ENCODE measurements at regions not wholly inside any gene's neighbourhood (a gene's known extent, or its start where the extent isn't known, plus 50 kb on each side); places are given as distances from the start of the nearest gene placed in this dataset.
"Not testable (repeated sequence)": the region's sequence is repeated elsewhere in the genome, so short reads cannot be mapped to it uniquely, and the experiment has no call there.

DNA sequence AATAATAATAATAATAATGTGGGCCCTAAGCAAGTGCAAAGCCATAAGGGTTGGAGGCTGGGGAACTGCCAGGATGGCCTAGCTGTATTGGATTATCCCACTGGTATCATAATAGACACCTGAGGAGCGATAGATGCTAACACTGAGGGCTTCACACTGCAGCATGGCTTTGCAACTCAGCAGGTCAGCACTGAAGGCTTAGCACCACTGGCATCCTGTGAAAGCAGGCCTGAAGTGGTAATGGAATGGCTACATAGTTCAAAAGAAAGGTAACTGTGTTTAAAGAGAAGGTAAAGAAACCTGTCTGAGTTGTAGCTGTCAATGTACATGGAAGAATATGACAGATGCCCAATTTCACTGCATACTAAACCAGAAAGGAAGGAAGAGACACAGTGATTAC is 359.0 kb downstream of the OSTF1 start:
- peaks cover 0 to 4% of the 10 kb centered on the region in 2 donors for H3K9me3 ChIP-seq (ENCODE audit: control insufficient read depth in 1 of 2, low read length in 2 of 2)
- no peaks in the 10 kb centered on the region for H3K36me3 ChIP-seq (ENCODE audit: control insufficient read depth in 1 of 2, insufficient read depth in 2 of 2, low read length in 2 of 2)
- no peaks in the 10 kb centered on the region for H3K27me3 ChIP-seq (ENCODE audit: low read depth, low read length)
- no peaks in the 10 kb centered on the region for H3K4me1 ChIP-seq (ENCODE audit: control insufficient read depth in 1 of 2, insufficient read depth in 2 of 2, low read length in 2 of 2)
- no peak overlapping the region for H3K4me3 ChIP-seq (ENCODE audit: low read depth in 1 of 2, low read length in 2 of 2)
- no peak overlapping the region for H3K27ac ChIP-seq (ENCODE audit: low read length)

DNA sequence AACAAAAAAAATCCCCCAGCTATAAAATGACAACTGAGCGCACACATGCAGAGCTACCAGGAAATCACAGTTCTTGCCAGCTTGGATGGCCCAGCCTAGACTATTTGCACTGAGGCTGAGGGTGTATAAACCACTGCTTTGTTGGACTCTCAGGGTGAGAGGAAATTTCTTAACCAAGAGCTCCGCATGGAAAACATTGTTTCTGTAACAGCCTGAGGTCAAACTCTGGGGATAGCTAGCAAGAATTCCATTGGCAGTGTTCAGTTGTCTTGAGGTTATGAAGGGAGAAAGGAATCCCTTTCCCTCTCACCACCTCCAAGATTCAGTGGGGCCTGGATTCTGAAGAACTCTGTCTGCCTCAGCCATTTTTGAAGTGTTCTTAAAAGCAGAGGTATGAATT is 360.0 kb downstream of the OSTF1 start:
- Histone ChIP-seq H3K4me3 (ENCODE audit: low read depth in 1 of 2, low read length in 2 of 2) (no peak overlapping the region), H3K36me3 (ENCODE audit: control insufficient read depth in 1 of 2, insufficient read depth in 2 of 2, low read length in 2 of 2) (no peaks in the 10 kb centered on the region), H3K4me1 (ENCODE audit: control insufficient read depth in 1 of 2, insufficient read depth in 2 of 2, low read length in 2 of 2) (no peaks in the 10 kb centered on the region), H3K27me3 (ENCODE audit: low read depth, low read length) (no peaks in the 10 kb centered on the region), H3K27ac (ENCODE audit: low read length) (no peak overlapping the region), H3K9me3 (ENCODE audit: control insufficient read depth in 1 of 2, low read length in 2 of 2) (peaks cover 0 to 4% of the 10 kb centered on the region in 2 donors)

DNA sequence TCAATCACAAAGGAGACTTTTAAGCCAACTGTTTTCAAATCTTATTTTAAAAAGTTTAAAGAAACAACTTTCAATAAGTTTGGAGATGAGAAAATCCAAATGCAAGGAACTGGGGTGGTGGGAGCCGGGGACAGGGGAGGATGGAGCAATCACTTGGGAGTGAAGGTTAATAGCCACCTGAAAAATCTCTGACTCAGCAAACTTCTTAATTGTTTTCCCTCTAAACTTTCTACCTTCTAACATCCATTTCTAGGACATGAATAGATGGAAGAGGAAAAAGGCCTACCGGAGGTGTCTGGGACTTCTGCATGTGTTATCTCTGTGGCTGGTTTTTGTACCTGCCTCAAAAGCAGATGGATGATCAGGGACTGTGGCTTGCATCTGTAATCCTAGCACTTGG is 360.6 kb downstream of the OSTF1 start:
- H3K27ac ChIP-seq (ENCODE audit: low read length), result no peak overlapping the region
- H3K4me1 ChIP-seq (ENCODE audit: control insufficient read depth in 1 of 2, insufficient read depth in 2 of 2, low read length in 2 of 2), result no peaks in the 10 kb centered on the region

DNA sequence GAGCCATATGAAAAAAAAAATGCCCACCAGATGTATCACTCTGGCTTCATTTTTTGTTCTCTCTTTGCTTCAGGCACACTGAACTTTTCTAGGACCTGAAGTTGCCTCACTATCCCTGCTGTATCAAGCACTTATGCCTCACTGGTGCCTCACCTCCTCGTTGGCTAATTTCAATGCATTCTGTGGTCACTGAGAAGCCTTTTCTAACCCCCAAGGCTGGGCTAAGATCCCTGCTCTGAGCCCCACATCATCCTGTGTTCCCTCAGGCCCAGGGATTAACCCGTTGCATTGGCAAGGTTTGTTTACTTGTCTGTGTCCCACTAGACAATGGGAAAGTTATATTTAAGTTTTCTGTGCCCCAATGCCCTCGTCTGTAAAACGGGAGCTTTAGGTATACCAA is 362.7 kb downstream of the OSTF1 start:
- Histone ChIP-seq H3K27ac (ENCODE audit: low read length) (no peak overlapping the region), H3K4me1 (ENCODE audit: control insufficient read depth in 1 of 2, insufficient read depth in 2 of 2, low read length in 2 of 2) (peaks cover 0 to 5% of the 10 kb centered on the region in 2 donors), H3K9me3 (ENCODE audit: control insufficient read depth in 1 of 2, low read length in 2 of 2) (no peaks in the 10 kb centered on the region), H3K36me3 (ENCODE audit: control insufficient read depth in 1 of 2, insufficient read depth in 2 of 2, low read length in 2 of 2) (no peaks in the 10 kb centered on the region), H3K27me3 (ENCODE audit: low read depth, low read length) (no peaks in the 10 kb centered on the region), H3K4me3 (ENCODE audit: low read depth in 1 of 2, low read length in 2 of 2) (no peak overlapping the region)

More for the DNA sequence above, 360.6 kb downstream of the OSTF1 start:
- Histone ChIP-seq H3K27me3 (ENCODE audit: low read depth, low read length) (no peaks in the 10 kb centered on the region), H3K9me3 (ENCODE audit: control insufficient read depth in 1 of 2, low read length in 2 of 2) (peaks cover 0 to 4% of the 10 kb centered on the region in 2 donors), H3K36me3 (ENCODE audit: control insufficient read depth in 1 of 2, insufficient read depth in 2 of 2, low read length in 2 of 2) (no peaks in the 10 kb centered on the region), H3K4me3 (ENCODE audit: low read depth in 1 of 2, low read length in 2 of 2) (no peak overlapping the region)

DNA sequence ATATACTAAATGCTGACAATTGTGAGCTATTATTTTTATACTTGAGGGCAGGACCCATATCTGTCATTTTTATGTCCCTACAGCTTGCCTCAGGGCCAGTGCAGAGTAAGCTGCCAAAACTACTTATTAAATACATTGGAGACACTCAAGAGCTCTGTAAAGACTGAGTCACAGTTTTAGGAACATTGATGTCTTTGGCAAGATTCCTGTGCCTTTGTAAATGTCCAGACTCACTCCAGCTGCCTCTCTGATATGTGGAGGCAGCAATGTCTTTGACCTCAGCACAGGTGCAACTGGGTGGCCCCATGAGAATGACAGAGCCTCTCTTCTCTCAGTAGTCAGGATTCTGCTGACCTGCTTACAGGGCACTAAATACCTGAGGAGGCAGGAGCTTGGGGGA is 363.2 kb downstream of the OSTF1 start:
- H3K9me3 ChIP-seq (ENCODE audit: control insufficient read depth in 1 of 2, low read length in 2 of 2), result no peaks in the 10 kb centered on the region
- H3K36me3 ChIP-seq (ENCODE audit: control insufficient read depth in 1 of 2, insufficient read depth in 2 of 2, low read length in 2 of 2), result no peaks in the 10 kb centered on the region
- H3K27me3 ChIP-seq (ENCODE audit: low read depth, low read length), result no peaks in the 10 kb centered on the region
- H3K4me1 ChIP-seq (ENCODE audit: control insufficient read depth in 1 of 2, insufficient read depth in 2 of 2, low read length in 2 of 2), result peaks cover 0 to 5% of the 10 kb centered on the region in 2 donors
- no peak overlapping the region for H3K4me3 ChIP-seq (ENCODE audit: low read depth in 1 of 2, low read length in 2 of 2)
- no peak overlapping the region for H3K27ac ChIP-seq (ENCODE audit: low read length)

DNA sequence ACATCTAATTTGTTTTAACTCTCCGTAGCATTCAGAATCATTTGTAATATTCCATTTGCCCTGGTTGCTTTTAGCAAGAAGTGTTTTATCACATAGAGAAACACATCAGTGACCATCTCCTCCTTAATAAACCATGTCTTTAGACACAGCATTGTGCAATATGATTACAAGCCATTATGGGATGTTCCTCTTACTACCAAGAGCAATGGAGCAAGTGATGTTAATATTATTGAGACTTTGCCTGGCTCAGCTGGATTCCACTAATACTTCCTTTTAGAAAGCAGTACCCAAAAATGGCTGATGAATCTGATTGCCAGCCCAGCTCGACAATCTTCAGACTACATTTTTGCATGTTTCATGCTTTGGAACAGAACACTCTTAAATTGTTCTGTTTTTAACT is 364.2 kb downstream of the OSTF1 start:
- Histone ChIP-seq H3K27me3 (ENCODE audit: low read depth, low read length) (no peaks in the 10 kb centered on the region), H3K36me3 (ENCODE audit: control insufficient read depth in 1 of 2, insufficient read depth in 2 of 2, low read length in 2 of 2) (no peaks in the 10 kb centered on the region), H3K27ac (ENCODE audit: low read length) (no peak overlapping the region), H3K4me1 (ENCODE audit: control insufficient read depth in 1 of 2, insufficient read depth in 2 of 2, low read length in 2 of 2) (peaks cover 0 to 5% of the 10 kb centered on the region in 2 donors), H3K4me3 (ENCODE audit: low read depth in 1 of 2, low read length in 2 of 2) (no peak overlapping the region), H3K9me3 (ENCODE audit: control insufficient read depth in 1 of 2, low read length in 2 of 2) (no peaks in the 10 kb centered on the region)

DNA sequence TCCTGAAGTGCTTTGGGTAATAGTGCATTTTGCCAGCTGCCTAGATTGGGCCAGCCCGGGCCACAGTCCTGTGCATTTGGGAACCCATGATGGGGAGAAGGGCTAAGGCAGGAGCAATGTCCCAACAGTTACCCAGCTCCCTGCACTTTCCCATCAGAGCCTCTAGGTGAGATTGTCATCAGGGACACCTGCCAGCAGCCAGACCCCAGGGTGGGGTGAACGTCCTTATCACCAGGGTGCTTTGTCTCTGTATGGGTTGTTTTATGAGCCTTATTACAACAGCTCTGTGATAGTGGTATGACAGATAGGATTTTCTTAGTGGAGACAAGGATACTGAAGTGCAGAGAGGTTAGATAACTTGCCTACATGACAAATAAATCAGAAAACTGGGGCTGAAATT is 365.7 kb downstream of the OSTF1 start:
- H3K9me3 ChIP-seq (ENCODE audit: control insufficient read depth in 1 of 2, low read length in 2 of 2), result no peaks in the 10 kb centered on the region
- no peak overlapping the region for H3K27ac ChIP-seq (ENCODE audit: low read length)
- H3K27me3 ChIP-seq (ENCODE audit: low read depth, low read length), result no peaks in the 10 kb centered on the region
- H3K4me3 ChIP-seq (ENCODE audit: low read depth in 1 of 2, low read length in 2 of 2), result no peak overlapping the region
- no peaks in the 10 kb centered on the region for H3K36me3 ChIP-seq (ENCODE audit: control insufficient read depth in 1 of 2, insufficient read depth in 2 of 2, low read length in 2 of 2)
- H3K4me1 ChIP-seq (ENCODE audit: control insufficient read depth in 1 of 2, insufficient read depth in 2 of 2, low read length in 2 of 2), result peaks cover 0 to 5% of the 10 kb centered on the region in 2 donors

DNA sequence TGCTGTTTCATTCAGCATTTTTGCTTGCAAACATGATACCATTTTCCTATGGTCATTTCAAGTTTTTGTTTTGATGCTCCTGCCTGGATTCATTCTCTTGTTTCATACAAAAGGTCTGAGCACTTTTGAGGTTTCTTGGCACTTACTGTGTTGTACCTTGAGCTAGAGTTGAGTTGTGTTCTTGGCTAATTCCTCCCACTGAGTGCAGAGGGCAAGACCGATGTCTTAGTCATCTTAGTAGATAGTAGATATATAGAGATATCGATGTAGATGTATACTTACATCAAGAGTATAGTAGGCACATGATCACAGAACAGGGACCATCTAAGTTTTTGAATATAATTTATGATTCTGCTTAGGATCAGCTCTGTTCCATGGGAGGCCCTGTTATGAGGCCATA is 366.6 kb downstream of the OSTF1 start:
- Histone ChIP-seq H3K27me3 (ENCODE audit: low read depth, low read length) (no peaks in the 10 kb centered on the region), H3K9me3 (ENCODE audit: control insufficient read depth in 1 of 2, low read length in 2 of 2) (no peaks in the 10 kb centered on the region), H3K36me3 (ENCODE audit: control insufficient read depth in 1 of 2, insufficient read depth in 2 of 2, low read length in 2 of 2) (no peaks in the 10 kb centered on the region), H3K4me1 (ENCODE audit: control insufficient read depth in 1 of 2, insufficient read depth in 2 of 2, low read length in 2 of 2) (peaks cover 0 to 5% of the 10 kb centered on the region in 2 donors), H3K27ac (ENCODE audit: low read length) (no peak overlapping the region), H3K4me3 (ENCODE audit: low read depth in 1 of 2, low read length in 2 of 2) (no peak overlapping the region)

DNA sequence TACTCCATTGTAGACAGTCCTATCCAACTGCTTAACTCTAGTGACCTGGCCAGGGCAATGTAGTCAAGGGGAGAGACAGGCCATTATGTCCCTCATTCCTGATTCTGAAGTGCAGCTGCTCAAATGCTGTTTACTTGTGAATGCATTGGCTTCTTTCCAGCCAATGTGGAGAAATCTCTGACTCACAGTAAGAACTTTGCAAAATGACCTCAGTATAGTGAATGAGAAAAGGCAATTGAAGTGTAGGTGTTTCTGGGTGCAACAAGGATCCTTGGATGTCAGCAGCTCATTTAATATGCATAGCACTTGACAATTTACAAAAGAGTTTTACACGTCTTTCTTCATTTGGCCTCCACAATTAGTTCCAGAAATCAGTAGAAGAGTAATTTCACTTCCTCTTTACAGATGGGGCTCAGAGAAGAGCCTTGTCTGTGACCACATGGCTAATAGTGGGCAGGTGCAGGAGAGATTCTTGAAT is 367.2 kb downstream of the OSTF1 start:
- no peaks in the 10 kb centered on the region for H3K27me3 ChIP-seq (ENCODE audit: low read depth, low read length)
- no peaks in the 10 kb centered on the region for H3K36me3 ChIP-seq (ENCODE audit: control insufficient read depth in 1 of 2, insufficient read depth in 2 of 2, low read length in 2 of 2)
- H3K4me3 ChIP-seq (ENCODE audit: low read depth in 1 of 2, low read length in 2 of 2), result no peak overlapping the region
- H3K4me1 ChIP-seq (ENCODE audit: control insufficient read depth in 1 of 2, insufficient read depth in 2 of 2, low read length in 2 of 2), result peaks cover 0 to 5% of the 10 kb centered on the region in 2 donors
- H3K27ac ChIP-seq (ENCODE audit: low read length), result no peak overlapping the region
- no peaks in the 10 kb centered on the region for H3K9me3 ChIP-seq (ENCODE audit: control insufficient read depth in 1 of 2, low read length in 2 of 2)

DNA sequence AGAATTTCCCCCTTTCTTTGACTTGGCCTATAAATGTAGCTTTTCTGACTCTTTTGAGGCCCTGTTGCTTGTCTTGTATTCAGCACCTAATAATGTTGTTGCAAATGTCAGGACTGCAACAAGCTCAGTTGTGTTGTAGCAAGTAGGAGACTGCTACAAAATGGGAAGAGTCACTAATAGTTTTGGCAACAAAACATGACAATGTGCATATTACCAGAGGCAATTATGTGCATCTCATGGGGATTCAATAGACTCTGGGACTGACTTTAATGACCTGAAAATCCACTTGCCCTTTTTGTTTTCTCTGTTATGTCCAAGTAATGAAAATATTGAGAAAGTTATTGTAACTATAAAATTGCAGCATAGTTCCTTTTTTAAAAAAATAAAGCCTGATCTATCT is 368.4 kb downstream of the OSTF1 start:
- H3K27ac ChIP-seq (ENCODE audit: low read length), result no peak overlapping the region
- no peaks in the 10 kb centered on the region for H3K9me3 ChIP-seq (ENCODE audit: control insufficient read depth in 1 of 2, low read length in 2 of 2)
- peaks cover 0 to 5% of the 10 kb centered on the region in 2 donors for H3K4me1 ChIP-seq (ENCODE audit: control insufficient read depth in 1 of 2, insufficient read depth in 2 of 2, low read length in 2 of 2)
- no peaks in the 10 kb centered on the region for H3K36me3 ChIP-seq (ENCODE audit: control insufficient read depth in 1 of 2, insufficient read depth in 2 of 2, low read length in 2 of 2)
- no peak overlapping the region for H3K4me3 ChIP-seq (ENCODE audit: low read depth in 1 of 2, low read length in 2 of 2)
- no peaks in the 10 kb centered on the region for H3K27me3 ChIP-seq (ENCODE audit: low read depth, low read length)

DNA sequence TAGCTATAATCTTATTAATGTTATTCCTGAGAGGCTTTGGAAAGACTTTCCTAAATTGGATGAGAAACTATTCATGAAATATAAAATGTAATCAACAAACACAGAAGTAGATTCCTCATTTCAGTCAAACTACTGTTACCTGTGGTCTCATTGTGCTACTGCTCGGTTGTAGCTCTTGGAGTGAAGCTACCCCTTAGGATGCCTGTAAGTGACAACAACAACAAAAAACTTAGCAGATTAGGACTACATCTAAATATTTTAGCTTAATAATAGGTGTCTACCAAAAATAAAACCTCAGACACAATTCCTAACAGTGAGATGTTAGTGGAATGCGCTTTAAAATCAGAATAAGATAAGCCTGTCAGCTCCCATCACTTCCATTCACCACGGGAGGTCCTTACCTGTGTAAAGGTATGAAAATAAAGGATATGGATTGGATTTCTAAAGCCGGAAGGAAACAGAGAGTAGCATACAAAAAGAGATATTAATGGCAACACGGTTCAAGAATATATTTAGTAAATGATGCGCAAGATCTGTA is 369.2 kb downstream of the OSTF1 start:
- Histone ChIP-seq H3K4me1 (ENCODE audit: control insufficient read depth in 1 of 2, insufficient read depth in 2 of 2, low read length in 2 of 2) (peaks cover 0 to 5% of the 10 kb centered on the region in 2 donors), H3K27ac (ENCODE audit: low read length) (no peak overlapping the region), H3K27me3 (ENCODE audit: low read depth, low read length) (no peaks in the 10 kb centered on the region), H3K4me3 (ENCODE audit: low read depth in 1 of 2, low read length in 2 of 2) (no peak overlapping the region), H3K36me3 (ENCODE audit: control insufficient read depth in 1 of 2, insufficient read depth in 2 of 2, low read length in 2 of 2) (no peaks in the 10 kb centered on the region), H3K9me3 (ENCODE audit: control insufficient read depth in 1 of 2, low read length in 2 of 2) (no peaks in the 10 kb centered on the region)

DNA sequence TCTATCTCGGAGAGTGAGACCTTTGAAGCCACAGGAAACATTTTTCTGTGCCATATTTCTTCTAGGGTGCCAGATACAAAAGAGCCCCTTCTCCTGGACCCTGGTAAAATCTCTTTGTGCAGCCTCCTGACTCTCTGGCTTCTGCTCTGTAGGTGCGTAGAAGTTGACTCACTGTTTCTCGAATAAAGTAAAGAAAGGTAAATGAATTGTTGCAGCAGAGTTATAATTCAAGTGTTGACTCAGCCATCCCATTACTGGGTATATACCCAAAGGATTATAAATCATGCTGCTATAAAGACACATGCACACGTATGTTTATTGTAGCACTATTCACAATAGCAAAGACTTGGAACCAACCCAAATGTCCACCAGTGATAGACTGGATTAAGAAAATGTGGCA is 371.0 kb downstream of the OSTF1 start:
- H3K36me3 ChIP-seq (ENCODE audit: control insufficient read depth in 1 of 2, insufficient read depth in 2 of 2, low read length in 2 of 2); H3K9me3 ChIP-seq (ENCODE audit: control insufficient read depth in 1 of 2, low read length in 2 of 2); H3K27me3 ChIP-seq (ENCODE audit: low read depth, low read length); H3K27ac ChIP-seq (ENCODE audit: low read length); H3K4me3 ChIP-seq (ENCODE audit: low read depth in 1 of 2, low read length in 2 of 2); H3K4me1 ChIP-seq (ENCODE audit: control insufficient read depth in 1 of 2, insufficient read depth in 2 of 2, low read length in 2 of 2): not testable (repeated sequence)
